ENCODE measurements at regions not wholly inside any gene's neighbourhood (a gene's known extent, or its start where the extent isn't known, plus 50 kb on each side); places are given as distances from the start of the nearest gene placed in this dataset.

- H3K9me2 ChIP-seq (replicated peaks; ENCODE audit: insufficient read depth, low read length), result no peaks in the 10 kb centered on the region
- no peaks in the 10 kb centered on the region for H3K27me3 ChIP-seq (ENCODE audit: low read length)
- no peaks in the 10 kb centered on the region for H3K36me3 ChIP-seq (ENCODE audit: insufficient read depth, low read length)
- peaks cover 7% of the 10 kb centered on the region for H3K9me3 ChIP-seq (ENCODE audit: low read length)
- no peak overlapping the region for H3K27ac ChIP-seq (ENCODE audit: low read length)
- H2AFZ ChIP-seq (ENCODE audit: low read length), result no peak overlapping the region
- no peaks in the 10 kb centered on the region for H3K79me2 ChIP-seq (ENCODE audit: low read length)
- H4K20me1 ChIP-seq (ENCODE audit: insufficient read depth, low read depth, low read length), result no peaks in the 10 kb centered on the region
- DNase-seq, result no peak
- H3K4me1 ChIP-seq (ENCODE audit: low read length), result no peaks in the 10 kb centered on the region
- H3K4me3 ChIP-seq (ENCODE audit: low read length), result no peak overlapping the region
- no peak overlapping the region for H3K9ac ChIP-seq (ENCODE audit: low read length)
- H3K4me2 ChIP-seq (ENCODE audit: low read depth, low read length, poor library complexity, severe bottlenecking), result no peak overlapping the region
These were observed 928.5 kb downstream of the DNAJB9 start for GRCh38 chr7:109498131-109498530.

DNA sequence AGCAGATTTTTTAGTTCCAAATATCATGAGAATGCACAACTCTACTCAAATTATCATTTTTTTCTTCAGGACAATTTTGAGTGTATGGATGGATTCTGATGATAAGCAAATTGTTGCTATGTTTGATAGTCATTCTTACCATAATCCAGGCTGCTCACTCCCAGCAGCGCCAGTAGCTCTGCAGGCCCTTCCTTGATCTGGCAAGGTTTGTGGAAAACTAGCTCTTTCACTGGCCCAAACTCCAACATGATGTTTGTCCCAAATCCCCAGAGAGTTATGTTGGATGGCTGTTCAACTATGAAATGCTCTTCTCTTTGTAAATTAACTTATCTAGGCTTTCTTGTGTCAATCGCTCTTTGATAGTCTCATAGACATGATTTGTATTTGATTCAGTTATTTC, 933.7 kb downstream of the DNAJB9 start:
- no peak overlapping the region for H3K4me2 ChIP-seq (ENCODE audit: low read depth, low read length, poor library complexity, severe bottlenecking)
- H3K9me2 ChIP-seq (replicated peaks; ENCODE audit: insufficient read depth, low read length), result no peaks in the 10 kb centered on the region
- H3K36me3 ChIP-seq (ENCODE audit: insufficient read depth, low read length), result no peaks in the 10 kb centered on the region
- H3K9me3 ChIP-seq (ENCODE audit: low read length), result peaks cover 10% of the 10 kb centered on the region
- H2AFZ ChIP-seq (ENCODE audit: low read length), result no peak overlapping the region
- H3K4me3 ChIP-seq (ENCODE audit: low read length), result no peak overlapping the region
- no peaks in the 10 kb centered on the region for H3K4me1 ChIP-seq (ENCODE audit: low read length)
- no peaks in the 10 kb centered on the region for H3K79me2 ChIP-seq (ENCODE audit: low read length)
- H3K27ac ChIP-seq (ENCODE audit: low read length), result no peak overlapping the region
- no peak for DNase-seq
- H4K20me1 ChIP-seq (ENCODE audit: insufficient read depth, low read depth, low read length), result no peaks in the 10 kb centered on the region
- H3K9ac ChIP-seq (ENCODE audit: low read length), result no peak overlapping the region
- no peaks in the 10 kb centered on the region for H3K27me3 ChIP-seq (ENCODE audit: low read length)

- Histone ChIP-seq H3K9me2 (replicated peaks; ENCODE audit: insufficient read depth, low read length) (0 out of 2 replicates have a peak, but pooled peaks cover 2% of the 10 kb centered on the region), H2AFZ (ENCODE audit: low read length) (no peak overlapping the region)
- DNase-seq, result no peak
These were observed 952.9 kb downstream of the DNAJB9 start for GRCh38 chr7:109522585-109522984.

GRCh38 chr7:109527833-109528232, 958.2 kb downstream of the DNAJB9 start:
- DNase-seq, result no peak
- H3K4me2 ChIP-seq (ENCODE audit: low read depth, low read length, poor library complexity, severe bottlenecking), result no peak overlapping the region
- no peak overlapping the region for H3K27ac ChIP-seq (ENCODE audit: low read length)
- no peaks in the 10 kb centered on the region for H3K4me1 ChIP-seq (ENCODE audit: low read length)
- peaks cover 3% of the 10 kb centered on the region for H3K9me3 ChIP-seq (ENCODE audit: low read length)
- H2AFZ ChIP-seq (ENCODE audit: low read length), result no peak overlapping the region
- H3K27me3 ChIP-seq (ENCODE audit: low read length), result no peaks in the 10 kb centered on the region
- H3K79me2 ChIP-seq (ENCODE audit: low read length), result no peaks in the 10 kb centered on the region
- H3K9me2 ChIP-seq (replicated peaks; ENCODE audit: insufficient read depth, low read length), result no peaks in the 10 kb centered on the region
- no peaks in the 10 kb centered on the region for H3K36me3 ChIP-seq (ENCODE audit: insufficient read depth, low read length)
- no peak overlapping the region for H3K4me3 ChIP-seq (ENCODE audit: low read length)
- no peak overlapping the region for H3K9ac ChIP-seq (ENCODE audit: low read length)
- no peaks in the 10 kb centered on the region for H4K20me1 ChIP-seq (ENCODE audit: insufficient read depth, low read depth, low read length)

More at GRCh38 chr7:109522585-109522984, 952.9 kb downstream of the DNAJB9 start:
- no peaks in the 10 kb centered on the region for H3K9me3 ChIP-seq (ENCODE audit: low read length)
- no peaks in the 10 kb centered on the region for H4K20me1 ChIP-seq (ENCODE audit: insufficient read depth, low read depth, low read length)
- H3K4me3 ChIP-seq (ENCODE audit: low read length), result no peak overlapping the region
- H3K9ac ChIP-seq (ENCODE audit: low read length), result no peak overlapping the region
- H3K27ac ChIP-seq (ENCODE audit: low read length), result no peak overlapping the region
- H3K4me1 ChIP-seq (ENCODE audit: low read length), result no peaks in the 10 kb centered on the region
- H3K4me2 ChIP-seq (ENCODE audit: low read depth, low read length, poor library complexity, severe bottlenecking), result no peak overlapping the region
- H3K36me3 ChIP-seq (ENCODE audit: insufficient read depth, low read length), result no peaks in the 10 kb centered on the region
- H3K79me2 ChIP-seq (ENCODE audit: low read length), result no peaks in the 10 kb centered on the region
- H3K27me3 ChIP-seq (ENCODE audit: low read length), result no peaks in the 10 kb centered on the region

DNA sequence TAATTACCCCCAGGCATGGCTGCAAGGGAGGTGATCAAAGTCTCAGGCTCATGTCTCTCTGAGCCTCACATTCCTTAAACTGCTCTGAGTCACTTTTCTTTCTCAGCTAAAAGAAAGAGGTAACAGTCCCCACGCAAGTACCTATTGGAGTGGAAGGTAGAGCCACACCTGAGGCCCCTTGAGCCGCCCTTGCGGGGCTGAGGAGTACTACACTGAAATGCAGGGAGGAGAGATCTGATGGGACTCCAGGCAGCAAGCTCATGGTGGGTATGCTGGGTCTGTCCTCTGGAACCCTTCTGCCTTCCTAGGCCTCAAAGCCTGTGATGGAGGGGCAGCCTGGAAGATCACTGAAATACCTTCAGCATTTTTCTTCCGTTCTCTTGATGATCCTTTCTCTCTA, 960.0 kb downstream of the DNAJB9 start:
- Histone ChIP-seq H3K4me3 (ENCODE audit: low read length) (no peak overlapping the region), H3K27ac (ENCODE audit: low read length) (no peak overlapping the region), H3K27me3 (ENCODE audit: low read length) (no peaks in the 10 kb centered on the region), H4K20me1 (ENCODE audit: insufficient read depth, low read depth, low read length) (no peaks in the 10 kb centered on the region), H2AFZ (ENCODE audit: low read length) (no peak overlapping the region), H3K9me2 (replicated peaks; ENCODE audit: insufficient read depth, low read length) (no peaks in the 10 kb centered on the region), H3K79me2 (ENCODE audit: low read length) (no peaks in the 10 kb centered on the region), H3K4me1 (ENCODE audit: low read length) (no peaks in the 10 kb centered on the region), H3K36me3 (ENCODE audit: insufficient read depth, low read length) (no peaks in the 10 kb centered on the region), H3K9me3 (ENCODE audit: low read length) (peaks cover 9% of the 10 kb centered on the region), H3K4me2 (ENCODE audit: low read depth, low read length, poor library complexity, severe bottlenecking) (no peak overlapping the region), H3K9ac (ENCODE audit: low read length) (no peak overlapping the region)
- DNase-seq, result no peak

- Histone ChIP-seq H3K9me3 (ENCODE audit: low read length) (peaks cover 13% of the 10 kb centered on the region), H3K79me2 (ENCODE audit: low read length) (no peaks in the 10 kb centered on the region), H3K4me1 (ENCODE audit: low read length) (no peaks in the 10 kb centered on the region), H3K27me3 (ENCODE audit: low read length) (no peaks in the 10 kb centered on the region), H4K20me1 (ENCODE audit: insufficient read depth, low read depth, low read length) (no peaks in the 10 kb centered on the region), H3K36me3 (ENCODE audit: insufficient read depth, low read length) (no peaks in the 10 kb centered on the region), H3K27ac (ENCODE audit: low read length) (no peak overlapping the region), H3K9ac (ENCODE audit: low read length) (no peak overlapping the region), H2AFZ (ENCODE audit: low read length) (no peak overlapping the region), H3K4me3 (ENCODE audit: low read length) (no peak overlapping the region), H3K4me2 (ENCODE audit: low read depth, low read length, poor library complexity, severe bottlenecking) (no peak overlapping the region), H3K9me2 (replicated peaks; ENCODE audit: insufficient read depth, low read length) (no peaks in the 10 kb centered on the region)
- no peak for DNase-seq
These were observed 962.8 kb downstream of the DNAJB9 start for GRCh38 chr7:109532262-109532992.

- Histone ChIP-seq H3K79me2 (ENCODE audit: low read length) (no peaks in the 10 kb centered on the region), H3K4me1 (ENCODE audit: low read length) (no peaks in the 10 kb centered on the region), H3K4me3 (ENCODE audit: low read length) (no peak overlapping the region), H3K9me2 (replicated peaks; ENCODE audit: insufficient read depth, low read length) (no peaks in the 10 kb centered on the region), H4K20me1 (ENCODE audit: insufficient read depth, low read depth, low read length) (no peaks in the 10 kb centered on the region), H3K9ac (ENCODE audit: low read length) (no peak overlapping the region), H3K4me2 (ENCODE audit: low read depth, low read length, poor library complexity, severe bottlenecking) (no peak overlapping the region), H3K9me3 (ENCODE audit: low read length) (peaks cover 14% of the 10 kb centered on the region; the same call in 1 of the 2 replicates), H2AFZ (ENCODE audit: low read length) (no peak overlapping the region), H3K27me3 (ENCODE audit: low read length) (no peaks in the 10 kb centered on the region), H3K27ac (ENCODE audit: low read length) (no peak overlapping the region), H3K36me3 (ENCODE audit: insufficient read depth, low read length) (no peaks in the 10 kb centered on the region)
- no peak for DNase-seq
These were observed 976.0 kb downstream of the DNAJB9 start for GRCh38 chr7:109545686-109546085.

- no peak overlapping the region for H2AFZ ChIP-seq (ENCODE audit: low read length)
These were observed 980.0 kb downstream of the DNAJB9 start for GRCh38 chr7:109549471-109550193.

More at GRCh38 chr7:109549471-109550193, 980.0 kb downstream of the DNAJB9 start:
- H3K4me3 ChIP-seq (ENCODE audit: low read length), result no peak overlapping the region
- H3K9me3 ChIP-seq (ENCODE audit: low read length), result peaks cover 25% of the 10 kb centered on the region
- no peaks in the 10 kb centered on the region for H3K79me2 ChIP-seq (ENCODE audit: low read length)
- H3K36me3 ChIP-seq (ENCODE audit: insufficient read depth, low read length), result no peaks in the 10 kb centered on the region
- no peak for DNase-seq
- no peaks in the 10 kb centered on the region for H3K27me3 ChIP-seq (ENCODE audit: low read length)
- no peaks in the 10 kb centered on the region for H3K4me1 ChIP-seq (ENCODE audit: low read length)
- no peaks in the 10 kb centered on the region for H3K9me2 ChIP-seq (replicated peaks; ENCODE audit: insufficient read depth, low read length)
- H3K4me2 ChIP-seq (ENCODE audit: low read depth, low read length, poor library complexity, severe bottlenecking), result no peak overlapping the region
- no peak overlapping the region for H3K9ac ChIP-seq (ENCODE audit: low read length)
- H4K20me1 ChIP-seq (ENCODE audit: insufficient read depth, low read depth, low read length), result no peaks in the 10 kb centered on the region
- no peak overlapping the region for H3K27ac ChIP-seq (ENCODE audit: low read length)

Data from Karpas-422 (cell line).